HG03159 (cell line): ENCODE measurements at regions not wholly inside any gene's neighbourhood (a gene's known extent, or its start where the extent isn't known, plus 50 kb on each side); places are given as distances from the start of the nearest gene placed in this dataset.

ENCODE experiments used
- ATAC-seq: cut with Tn5 transposase; IDR thresholded peaks from one replicate; pipeline ENCODE4 v1.9.1; 2021; ENCODE audit warnings: mild to moderate bottlenecking, moderate library complexity; ENCODE audit not compliant: unreplicated experiment

DNA sequence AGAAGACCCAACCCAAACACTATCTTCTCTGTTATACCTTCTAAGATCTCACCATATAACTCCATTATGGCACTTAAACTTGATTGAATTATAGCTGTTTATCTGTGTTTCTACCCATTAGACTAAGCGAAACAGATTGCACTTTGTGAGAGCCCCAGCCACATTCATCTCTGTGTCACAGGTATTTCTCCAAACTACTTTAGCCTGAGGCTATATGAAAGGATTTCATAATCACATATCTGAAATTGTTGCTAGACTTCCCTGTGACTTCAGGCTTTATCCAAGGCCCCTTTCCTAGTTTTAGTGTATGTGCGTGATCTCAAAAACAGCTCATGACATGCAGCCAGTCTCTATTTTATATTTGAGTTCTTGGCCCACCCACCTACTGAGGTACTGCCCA is 745.0 kb upstream of the ACVR2A start:
- no peak for ATAC-seq

DNA sequence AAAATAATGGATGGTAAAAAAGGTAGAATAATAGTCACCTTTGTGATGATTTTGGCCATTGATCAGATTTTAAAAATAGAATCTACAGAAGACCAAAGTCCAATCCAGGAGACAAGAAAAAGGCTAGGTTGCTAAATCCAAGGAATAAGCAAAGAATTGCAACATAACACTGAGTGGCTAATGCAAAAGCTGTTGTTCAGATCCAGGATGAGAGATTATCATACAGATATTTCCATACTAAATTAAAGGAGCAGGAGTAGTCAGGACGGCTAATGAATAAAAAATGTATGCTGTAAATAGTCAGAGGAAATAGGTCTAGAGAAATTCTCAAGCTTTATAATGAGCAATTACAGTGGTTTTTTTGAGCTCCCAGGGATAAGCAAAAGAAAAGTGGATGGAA is 745.9 kb upstream of the ACVR2A start:
- ATAC-seq = no peak

DNA sequence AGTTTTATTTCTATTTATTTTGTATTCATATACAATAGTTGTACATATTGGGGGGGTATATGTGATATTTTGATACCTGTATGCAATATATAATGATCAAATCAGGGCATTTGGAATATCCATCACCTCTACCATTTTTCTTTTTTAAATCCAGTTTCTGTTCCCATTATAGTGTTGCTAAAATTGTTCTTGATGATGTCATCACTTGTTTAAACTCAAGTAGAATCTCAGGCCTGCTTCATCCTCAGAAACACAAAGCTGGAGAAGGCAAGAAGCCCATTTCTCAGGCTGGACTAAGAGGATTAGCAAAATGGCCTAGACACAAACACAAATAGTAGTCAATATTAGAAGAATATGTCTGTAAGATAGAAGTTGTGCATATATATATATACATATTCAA is 747.1 kb upstream of the ACVR2A start:
- ATAC-seq = no peak

DNA sequence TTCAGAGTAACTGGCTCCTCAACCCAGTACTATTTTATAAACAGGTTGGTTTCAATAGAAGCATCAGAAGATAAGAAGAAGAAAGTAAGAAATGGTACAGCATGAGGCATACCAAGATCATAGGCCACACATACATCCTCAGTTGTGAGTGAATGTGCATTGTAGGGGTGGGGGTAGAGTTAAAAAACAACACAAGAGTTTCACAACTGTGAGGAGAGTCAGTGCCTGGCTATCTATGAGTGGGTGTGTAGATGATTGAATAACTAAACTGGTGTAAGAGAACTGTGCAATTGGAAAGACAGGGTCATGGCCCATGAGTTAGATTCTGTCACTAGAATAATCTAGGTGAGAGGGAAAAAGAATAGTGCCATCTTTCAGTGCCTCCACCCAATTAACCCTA is 748.2 kb upstream of the ACVR2A start:
- no peak for ATAC-seq

DNA sequence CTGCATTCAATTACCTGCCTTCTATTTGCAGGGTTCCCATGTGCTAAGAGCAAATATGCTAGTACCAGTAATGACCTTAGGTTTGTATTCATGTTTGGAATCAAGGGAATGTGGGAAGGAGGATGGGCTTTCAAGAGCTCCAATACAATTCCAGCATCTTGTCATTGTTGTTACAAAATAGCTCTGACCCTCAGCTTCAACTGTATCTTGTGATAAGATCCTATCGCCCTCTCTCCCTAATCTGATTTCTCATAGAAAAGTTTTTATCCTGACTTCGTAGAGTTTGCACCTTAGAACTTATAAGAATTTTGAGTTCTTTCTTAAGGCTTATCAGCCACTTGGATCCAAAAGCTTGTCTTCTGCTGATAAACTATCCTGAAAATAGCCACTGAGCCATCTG is 749.5 kb upstream of the ACVR2A start:
- ATAC-seq = no peak

DNA sequence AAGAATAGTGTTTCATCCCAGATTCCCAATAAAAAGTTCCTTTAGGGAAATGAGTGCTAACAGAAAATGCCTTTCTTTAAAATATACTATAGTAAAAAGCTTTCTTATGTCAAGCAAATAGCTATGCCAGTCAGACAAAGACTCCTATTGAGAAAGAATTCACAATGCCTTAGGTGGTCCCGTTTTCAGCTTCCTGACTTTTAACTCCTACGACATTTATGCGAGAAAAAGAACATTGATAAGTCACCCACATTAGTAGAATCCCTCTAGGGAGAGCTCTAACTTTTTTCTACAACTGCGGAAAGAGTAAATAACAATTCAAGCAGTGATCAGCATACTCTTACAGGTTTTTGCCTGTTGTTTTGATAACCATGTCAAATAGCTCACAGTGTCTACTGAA is 750.8 kb upstream of the ACVR2A start:
- ATAC-seq = no peak

DNA sequence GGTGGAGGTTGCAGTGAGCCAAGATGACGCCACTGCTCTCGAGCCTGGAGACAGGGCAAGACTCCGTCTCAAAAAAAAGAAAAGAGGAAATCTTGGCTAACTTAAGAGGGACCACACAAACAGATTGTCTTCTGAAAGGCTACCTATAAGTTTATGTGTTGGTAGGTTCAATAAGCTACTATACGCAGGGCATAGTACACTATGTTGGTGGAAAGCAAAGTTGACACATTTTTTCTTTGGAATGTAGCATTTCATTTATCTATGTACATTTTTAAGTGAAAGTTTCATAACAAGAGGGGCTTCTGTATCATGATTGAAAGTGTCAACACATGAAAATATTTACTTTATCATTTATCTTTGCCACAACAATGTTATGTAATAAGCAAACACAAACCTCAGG is 752.6 kb upstream of the ACVR2A start:
- ATAC-seq = no peak

DNA sequence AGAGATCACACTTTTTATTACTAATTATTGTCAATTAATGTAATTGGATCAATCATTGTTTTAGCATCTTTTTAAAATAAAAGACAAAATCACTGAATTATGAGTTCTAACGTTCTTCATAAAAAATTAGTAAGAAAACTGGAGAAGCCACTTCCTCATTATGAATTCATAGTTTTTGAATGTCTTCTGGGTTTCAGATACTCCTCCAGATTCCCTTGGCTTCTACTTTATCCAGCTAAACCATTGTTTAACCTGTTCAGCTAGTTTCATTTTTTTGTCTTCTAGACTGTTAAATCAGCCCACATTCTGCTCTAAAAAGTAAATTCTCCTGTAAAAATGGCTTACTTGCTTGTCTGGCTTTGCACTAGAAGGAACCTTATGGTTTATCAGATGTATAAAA is 753.4 kb upstream of the ACVR2A start:
- no peak for ATAC-seq

DNA sequence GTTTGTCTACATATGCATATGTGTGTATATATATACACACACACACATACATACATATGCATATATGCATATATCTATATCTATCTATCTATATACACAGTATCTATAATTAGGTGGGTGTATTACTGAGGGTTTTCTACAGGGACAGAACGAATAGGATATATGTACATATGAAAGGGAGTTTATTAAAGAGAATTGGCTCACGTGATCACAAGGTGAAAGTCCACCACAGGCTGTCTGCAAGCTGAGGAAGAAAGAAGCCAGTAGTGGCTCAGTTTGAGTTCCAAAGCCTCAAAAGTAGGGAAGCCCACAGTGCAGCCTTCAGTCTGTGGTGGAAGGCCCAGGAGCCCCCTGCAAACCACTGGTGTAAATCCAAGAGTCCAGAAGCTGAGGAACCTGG is 756.0 kb upstream of the ACVR2A start:
- ATAC-seq = no peak

DNA sequence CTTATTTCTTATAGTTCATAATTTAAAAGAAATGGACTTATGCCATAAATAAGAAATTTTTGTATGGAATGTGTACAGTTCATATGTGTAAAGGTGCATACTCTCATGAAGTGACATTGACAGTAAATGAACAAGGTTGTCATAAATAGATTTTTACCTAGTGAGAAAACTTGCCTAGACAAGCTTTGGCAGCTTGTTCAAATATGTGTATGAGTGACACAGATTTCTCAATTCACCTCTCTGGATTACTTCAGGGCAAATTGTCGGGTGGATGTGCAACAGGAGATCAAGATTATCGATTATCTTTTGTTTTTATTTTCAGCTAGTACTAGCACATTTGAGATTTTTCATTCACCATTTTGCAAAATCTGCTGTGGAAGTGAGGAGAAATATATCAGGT is 758.1 kb upstream of the ACVR2A start:
- ATAC-seq = no peak

DNA sequence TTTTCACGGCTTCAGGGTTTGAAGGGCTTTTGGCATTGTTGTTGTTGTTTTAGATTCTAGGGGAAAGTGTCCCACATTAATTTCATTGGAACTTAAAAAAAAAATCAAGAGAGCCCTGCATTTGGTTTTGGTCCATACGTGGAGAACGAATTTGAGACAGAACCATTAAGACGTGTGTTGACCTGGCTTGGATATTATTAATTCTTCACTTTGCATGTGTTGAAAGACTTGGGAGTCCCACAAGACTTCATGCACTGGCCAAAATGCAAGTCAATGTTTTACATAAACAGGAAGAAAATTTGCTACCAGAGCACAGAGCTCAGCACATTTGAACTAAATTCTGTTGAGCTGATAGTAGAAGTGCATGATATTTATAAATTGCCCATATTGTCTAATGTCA is 761.2 kb upstream of the ACVR2A start:
- no peak for ATAC-seq

DNA sequence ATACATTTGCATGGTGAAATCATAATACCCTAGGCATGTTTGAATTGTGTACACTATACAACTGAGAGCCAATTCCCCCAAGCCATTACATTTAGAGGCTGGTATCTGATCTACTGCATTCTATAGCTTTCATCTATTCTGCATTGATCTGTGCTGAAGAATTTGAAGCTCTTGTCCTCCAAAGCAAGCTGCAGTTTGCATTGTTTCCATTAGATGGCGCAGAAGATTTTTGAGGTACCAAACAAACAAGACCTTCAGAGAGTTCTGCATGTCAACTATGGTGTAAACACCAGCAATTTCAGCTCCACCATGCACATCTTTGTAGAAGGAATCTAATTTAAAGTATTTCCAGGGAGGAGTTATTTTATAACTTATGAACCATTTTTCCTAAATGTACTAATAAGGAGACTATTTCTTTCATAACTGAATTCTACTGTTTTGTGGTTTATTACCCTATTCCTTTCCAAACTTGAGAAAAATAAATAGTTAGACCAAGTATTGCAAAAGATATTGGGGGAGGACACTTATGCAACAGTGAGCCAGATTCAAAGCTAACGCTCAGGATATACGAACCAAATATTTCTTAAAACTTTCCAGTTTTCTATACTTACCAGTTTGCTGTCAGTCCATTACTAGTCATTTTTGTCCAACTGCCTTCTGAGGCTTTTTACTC is 761.8 kb upstream of the ACVR2A start:
- ATAC-seq = peak; percentile 84

DNA sequence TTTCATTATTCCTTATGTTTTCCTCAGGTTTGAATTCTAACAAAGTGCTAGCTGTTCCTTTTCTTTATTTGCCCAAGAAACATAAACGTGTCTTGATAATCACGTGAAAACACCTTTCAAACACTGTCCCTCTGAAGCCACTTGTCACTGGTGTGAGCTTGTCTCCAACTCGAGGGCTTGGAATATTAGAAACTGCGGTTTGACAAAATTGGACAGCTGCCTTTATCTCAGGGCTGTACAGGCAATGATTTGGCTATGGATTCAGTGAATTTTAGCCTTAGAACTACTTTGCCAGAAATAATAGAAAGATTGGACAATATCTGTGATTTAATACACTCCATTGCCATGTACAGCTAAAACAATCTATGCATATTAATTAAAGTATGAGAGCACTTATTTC is 763.0 kb upstream of the ACVR2A start:
- no peak for ATAC-seq

DNA sequence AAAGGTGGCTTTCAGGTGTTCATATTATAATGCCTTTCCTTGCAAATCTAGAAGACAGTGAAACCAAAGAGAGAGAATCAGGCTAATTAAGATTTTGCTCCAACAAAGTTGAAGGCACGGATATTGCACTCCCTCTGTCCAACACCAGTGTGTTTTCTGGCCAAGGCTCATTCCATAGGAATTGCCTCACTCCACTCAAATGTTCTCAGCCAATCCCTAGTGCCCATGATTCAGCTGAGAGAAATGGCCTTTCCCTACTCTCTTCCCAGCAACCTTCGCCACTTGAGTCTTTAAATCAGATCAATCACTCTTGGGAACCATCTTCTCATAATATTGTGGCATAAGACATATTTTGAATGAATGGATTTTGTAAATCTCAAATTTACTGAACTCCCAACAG is 768.2 kb upstream of the ACVR2A start:
- no peak for ATAC-seq

DNA sequence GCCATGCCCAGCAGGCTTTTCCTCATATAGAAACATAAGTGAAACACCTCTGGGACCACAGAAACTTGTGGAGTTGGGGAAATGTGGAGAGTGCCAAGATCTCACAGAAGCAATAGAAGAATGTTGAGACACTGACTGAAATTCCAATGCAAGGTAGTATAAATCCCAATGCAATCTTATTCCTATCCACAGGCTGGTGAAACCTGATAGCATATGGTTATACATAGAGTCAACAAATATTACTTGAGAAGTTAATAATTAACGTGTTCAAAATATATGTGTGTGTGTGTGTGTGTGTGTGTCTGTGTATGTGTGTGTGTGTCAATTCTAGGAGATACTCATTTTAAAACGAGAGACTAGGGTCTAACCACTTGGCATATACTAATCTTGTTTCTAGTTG is 776.8 kb upstream of the ACVR2A start:
- ATAC-seq = no peak

DNA sequence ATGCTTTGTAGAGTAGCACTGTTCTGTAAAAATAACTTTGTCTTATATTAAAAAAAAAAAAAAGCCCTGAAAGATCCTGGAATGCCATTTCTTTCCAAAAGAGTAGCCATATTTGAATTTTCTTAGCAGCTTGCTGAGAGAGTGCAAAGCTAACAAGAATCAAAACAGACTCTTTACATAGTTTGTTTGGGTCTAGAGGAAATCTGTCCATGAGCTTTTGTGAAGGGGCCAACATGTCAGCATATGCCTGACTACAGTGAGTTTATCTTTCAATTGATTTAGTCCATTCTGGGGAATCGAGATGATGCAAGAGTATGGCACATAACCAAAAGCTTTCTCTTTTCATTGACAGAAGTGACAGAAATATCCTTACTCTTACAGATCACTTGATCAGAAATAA is 777.7 kb upstream of the ACVR2A start:
- no peak for ATAC-seq

DNA sequence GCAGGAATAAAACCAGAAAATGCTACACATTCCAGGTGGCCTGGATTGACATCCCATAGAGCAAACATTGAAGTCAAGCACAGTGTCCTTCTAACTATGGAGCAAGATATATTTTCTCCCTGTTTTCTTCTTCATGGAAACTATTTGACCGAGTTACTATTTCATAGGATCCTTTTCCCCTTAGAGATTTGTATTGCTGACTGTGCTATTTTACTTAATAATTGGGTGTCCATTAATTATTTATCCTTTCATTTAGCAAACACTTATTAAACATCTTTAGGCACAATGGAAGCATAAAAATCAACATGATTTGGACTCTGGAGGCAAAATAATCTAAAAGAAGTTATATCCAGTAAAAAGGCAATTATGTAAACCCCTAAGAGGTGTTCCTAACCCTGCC is 782.8 kb upstream of the ACVR2A start:
- ATAC-seq = no peak

DNA sequence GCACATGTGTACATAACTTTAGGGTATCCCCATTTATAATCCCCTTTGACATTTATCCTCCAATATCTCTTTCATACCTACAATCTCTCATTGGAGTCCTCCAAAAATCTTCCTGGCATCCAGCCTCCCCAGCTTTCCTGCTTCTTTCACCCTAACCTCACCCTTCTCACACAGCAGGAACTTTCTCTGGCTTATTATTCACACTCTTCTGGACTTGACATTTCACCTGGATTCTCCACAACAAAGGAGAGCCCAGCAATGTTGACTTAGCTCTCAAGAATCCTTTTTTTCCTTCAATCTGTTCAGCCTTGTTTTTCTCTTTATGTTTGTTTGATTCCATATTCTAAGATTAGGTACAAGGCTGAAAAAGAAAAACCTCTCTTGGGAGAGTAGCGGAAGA is 783.6 kb upstream of the ACVR2A start:
- no peak for ATAC-seq

DNA sequence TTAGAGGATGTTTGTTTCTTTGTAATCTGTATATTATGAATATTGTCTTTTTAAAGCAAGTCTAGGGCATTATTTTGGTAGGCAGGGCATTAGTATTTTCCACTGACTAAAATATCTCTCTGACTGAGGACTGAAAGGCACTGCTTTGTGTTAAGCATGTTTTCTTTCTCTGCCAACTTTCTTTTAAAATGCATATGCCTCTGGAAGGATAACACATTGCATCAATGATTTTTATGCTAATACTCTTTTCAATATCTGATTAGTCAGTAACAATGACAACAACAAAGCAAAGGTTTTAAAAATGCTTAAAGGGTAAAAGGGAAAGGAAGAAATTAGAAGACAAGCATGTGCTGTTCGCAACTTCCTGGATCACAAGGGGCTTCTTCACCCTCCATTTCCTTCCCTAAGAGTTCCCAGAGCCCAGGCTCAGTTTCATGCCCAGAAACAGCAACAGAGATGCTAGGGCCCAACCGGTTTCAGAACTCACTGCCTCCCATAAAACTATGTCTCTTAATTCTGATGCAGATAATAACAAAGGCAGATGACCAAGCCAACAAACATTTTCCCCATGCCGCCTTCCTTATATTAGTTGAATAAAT is 786.8 kb upstream of the ACVR2A start:
- no peak for ATAC-seq

DNA sequence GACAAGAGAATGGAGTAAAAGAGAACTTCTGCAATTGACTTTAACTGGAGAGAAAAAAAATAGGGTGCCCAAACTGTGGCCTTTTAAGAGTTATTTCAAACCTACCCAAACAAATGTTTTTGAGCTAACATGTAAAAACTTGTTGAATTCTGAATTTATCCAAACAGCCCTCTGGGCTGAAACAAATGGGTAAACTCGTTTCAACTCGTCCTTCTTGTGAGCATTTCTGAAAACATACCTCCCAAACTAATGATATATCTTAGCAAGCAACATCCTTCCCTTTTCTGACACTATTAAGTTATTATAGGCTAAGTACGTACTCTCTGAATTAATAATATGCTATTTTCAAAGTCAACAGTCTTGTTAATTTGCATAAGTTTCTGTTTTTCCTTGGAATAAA is 793.0 kb upstream of the ACVR2A start:
- ATAC-seq = no peak

DNA sequence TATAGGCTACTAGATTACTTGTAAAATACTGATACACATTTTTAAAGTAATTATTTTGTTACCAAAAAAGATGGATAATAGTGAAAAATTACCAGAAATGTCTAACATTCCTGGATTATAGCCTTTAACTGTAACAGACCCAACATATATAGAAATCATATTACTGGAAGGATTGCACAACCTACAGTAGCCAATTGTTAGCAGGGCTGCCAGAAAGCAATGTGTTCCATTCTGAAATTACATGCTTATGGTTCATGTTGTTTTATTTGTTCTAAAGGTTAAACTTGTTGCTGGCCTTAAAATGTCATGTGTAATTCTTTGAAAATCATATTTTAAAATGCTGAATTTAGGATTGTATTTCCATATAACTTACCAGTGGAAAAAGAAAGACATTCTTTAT is 793.6 kb upstream of the ACVR2A start:
- ATAC-seq = no peak

DNA sequence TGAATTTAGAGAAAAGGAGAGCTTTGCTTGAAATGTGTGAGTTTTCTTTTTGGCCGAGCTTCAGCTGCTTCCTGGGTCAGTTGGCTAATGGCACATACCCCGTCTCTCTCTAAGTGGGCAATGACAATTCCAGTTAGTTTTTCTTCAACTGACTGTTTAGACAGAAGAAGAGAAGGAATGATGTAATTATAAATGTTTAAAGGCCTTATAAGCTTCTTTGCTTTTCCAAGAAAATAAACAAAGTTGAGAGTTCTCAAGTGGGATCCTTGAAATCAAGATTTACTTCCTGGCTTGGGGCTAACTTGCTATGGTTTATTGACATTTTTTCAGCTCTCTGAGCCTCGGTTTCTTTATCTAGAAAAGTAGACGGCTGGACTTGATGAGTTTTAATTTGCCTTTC is 794.9 kb upstream of the ACVR2A start:
- ATAC-seq = no peak

DNA sequence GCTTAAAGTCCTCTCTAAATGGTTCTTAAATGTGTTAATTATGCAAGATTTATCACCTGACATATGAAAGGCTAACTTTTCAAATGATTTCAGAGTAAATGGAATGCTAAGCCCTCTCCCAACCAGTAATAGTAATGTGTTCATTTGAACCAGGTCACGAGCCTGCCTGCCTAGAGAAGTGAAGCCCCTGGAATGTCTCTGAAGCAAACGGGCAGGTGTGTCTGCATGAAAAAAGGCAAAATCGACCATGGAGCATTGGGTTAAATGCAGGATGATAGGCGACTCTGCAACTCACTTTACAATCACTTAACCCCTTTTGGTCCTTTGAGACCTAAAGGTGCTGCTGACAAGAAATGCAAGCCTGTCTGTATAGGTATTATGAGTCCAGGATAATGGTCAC is 798.4 kb upstream of the ACVR2A start:
- ATAC-seq = no peak
